ENCODE measurements at regions not wholly inside any gene's neighbourhood (a gene's known extent, or its start where the extent isn't known, plus 50 kb on each side); places are given as distances from the start of the nearest gene placed in this dataset.

GRCh38 chr2:173791502-173791901, 173.7 kb downstream of the SP3 start (continued):
- TF ChIP-seq, protein P1, sequence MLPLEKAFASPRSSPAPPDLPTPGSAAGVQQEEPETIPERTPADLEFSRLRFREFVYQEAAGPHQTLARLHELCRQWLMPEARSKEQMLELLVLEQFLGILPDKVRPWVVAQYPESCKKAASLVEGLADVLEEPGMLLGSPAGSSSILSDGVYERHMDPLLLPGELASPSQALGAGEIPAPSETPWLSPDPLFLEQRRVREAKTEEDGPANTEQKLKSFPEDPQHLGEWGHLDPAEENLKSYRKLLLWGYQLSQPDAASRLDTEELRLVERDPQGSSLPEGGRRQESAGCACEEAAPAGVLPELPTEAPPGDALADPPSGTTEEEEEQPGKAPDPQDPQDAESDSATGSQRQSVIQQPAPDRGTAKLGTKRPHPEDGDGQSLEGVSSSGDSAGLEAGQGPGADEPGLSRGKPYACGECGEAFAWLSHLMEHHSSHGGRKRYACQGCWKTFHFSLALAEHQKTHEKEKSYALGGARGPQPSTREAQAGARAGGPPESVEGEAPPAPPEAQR (CRISPR knock-in tag; IDR thresholded peaks at IDR 0.05), result no peak
- TF ChIP-seq JUN (CRISPR knock-in tag; IDR thresholded peaks at IDR 0.05) (no peak), ZNF512 (CRISPR knock-in tag; IDR thresholded peaks at IDR 0.05; ENCODE audit: borderline replicate concordance) (no peak), ZNF425 (CRISPR knock-in tag; conservative IDR thresholded peaks at IDR 0.05) (no peak), ZNF263 (CRISPR knock-in tag; IDR thresholded peaks at IDR 0.05; ENCODE audit: low read depth) (no peak), SMAD4 (CRISPR knock-in tag; IDR thresholded peaks at IDR 0.05) (no peak), ATF2 (CRISPR knock-in tag; IDR thresholded peaks at IDR 0.05; ENCODE audit: borderline replicate concordance, low read depth) (no peak), SOX15 (CRISPR knock-in tag; IDR thresholded peaks at IDR 0.05) (no peak), ARID4B (CRISPR knock-in tag; IDR thresholded peaks at IDR 0.05; ENCODE audit: borderline replicate concordance) (no peak), AR (CRISPR knock-in tag; IDR thresholded peaks at IDR 0.05) (no peak)
- TF ChIP-seq, protein P2, sequence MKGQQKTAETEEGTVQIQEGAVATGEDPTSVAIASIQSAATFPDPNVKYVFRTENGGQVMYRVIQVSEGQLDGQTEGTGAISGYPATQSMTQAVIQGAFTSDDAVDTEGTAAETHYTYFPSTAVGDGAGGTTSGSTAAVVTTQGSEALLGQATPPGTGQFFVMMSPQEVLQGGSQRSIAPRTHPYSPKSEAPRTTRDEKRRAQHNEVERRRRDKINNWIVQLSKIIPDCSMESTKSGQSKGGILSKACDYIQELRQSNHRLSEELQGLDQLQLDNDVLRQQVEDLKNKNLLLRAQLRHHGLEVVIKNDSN (CRISPR knock-in tag; IDR thresholded peaks at IDR 0.05), result no peak
- TF ChIP-seq, protein P3, sequence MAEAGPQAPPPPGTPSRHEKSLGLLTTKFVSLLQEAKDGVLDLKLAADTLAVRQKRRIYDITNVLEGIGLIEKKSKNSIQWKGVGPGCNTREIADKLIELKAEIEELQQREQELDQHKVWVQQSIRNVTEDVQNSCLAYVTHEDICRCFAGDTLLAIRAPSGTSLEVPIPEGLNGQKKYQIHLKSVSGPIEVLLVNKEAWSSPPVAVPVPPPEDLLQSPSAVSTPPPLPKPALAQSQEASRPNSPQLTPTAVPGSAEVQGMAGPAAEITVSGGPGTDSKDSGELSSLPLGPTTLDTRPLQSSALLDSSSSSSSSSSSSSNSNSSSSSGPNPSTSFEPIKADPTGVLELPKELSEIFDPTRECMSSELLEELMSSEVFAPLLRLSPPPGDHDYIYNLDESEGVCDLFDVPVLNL (CRISPR knock-in tag; IDR thresholded peaks at IDR 0.05; ENCODE audit: borderline replicate concordance, low read depth), result no peak
- TF ChIP-seq, protein P4, sequence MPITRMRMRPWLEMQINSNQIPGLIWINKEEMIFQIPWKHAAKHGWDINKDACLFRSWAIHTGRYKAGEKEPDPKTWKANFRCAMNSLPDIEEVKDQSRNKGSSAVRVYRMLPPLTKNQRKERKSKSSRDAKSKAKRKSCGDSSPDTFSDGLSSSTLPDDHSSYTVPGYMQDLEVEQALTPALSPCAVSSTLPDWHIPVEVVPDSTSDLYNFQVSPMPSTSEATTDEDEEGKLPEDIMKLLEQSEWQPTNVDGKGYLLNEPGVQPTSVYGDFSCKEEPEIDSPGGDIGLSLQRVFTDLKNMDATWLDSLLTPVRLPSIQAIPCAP (CRISPR knock-in tag; IDR thresholded peaks at IDR 0.05), result no peak

Measured in WTC11 (cell line).